T47D (cell line): ENCODE measurements at regions not wholly inside any gene's neighbourhood (a gene's known extent, or its start where the extent isn't known, plus 50 kb on each side); places are given as distances from the start of the nearest gene placed in this dataset.
"Not testable (repeated sequence)": the region's sequence is repeated elsewhere in the genome, so short reads cannot be mapped to it uniquely, and the experiment has no call there.

Source experiments
- DNase-seq, 2 experiments: peaks; one replicate each; pipeline versions ENCODE4 v3.0.0 to v3.0.0-alpha.2; 2011 to 2012; ENCODE audit warnings: low read depth in 1 of 2, low spot score in 1 of 2
- JUND ChIP-seq: IDR thresholded peaks from 2 replicates; pipeline ENCODE4 v1.6.1; 2012; ENCODE audit warnings: low read depth
- in situ Hi-C: cut with HindIII; loops from 2 replicates; pipeline ENCODE4 v1.10.0; 2016; ENCODE audit warnings: low sequenced_read_pairs, low pct_unique_long_range_greater_than_20kb

GRCh38 chr3:159480046-159480445 is 508.6 kb upstream of the IL12A start:
- DNase-seq, result no peak
- no peak for TF ChIP-seq JUND
- in situ Hi-C loops, result no loop called here

DNA sequence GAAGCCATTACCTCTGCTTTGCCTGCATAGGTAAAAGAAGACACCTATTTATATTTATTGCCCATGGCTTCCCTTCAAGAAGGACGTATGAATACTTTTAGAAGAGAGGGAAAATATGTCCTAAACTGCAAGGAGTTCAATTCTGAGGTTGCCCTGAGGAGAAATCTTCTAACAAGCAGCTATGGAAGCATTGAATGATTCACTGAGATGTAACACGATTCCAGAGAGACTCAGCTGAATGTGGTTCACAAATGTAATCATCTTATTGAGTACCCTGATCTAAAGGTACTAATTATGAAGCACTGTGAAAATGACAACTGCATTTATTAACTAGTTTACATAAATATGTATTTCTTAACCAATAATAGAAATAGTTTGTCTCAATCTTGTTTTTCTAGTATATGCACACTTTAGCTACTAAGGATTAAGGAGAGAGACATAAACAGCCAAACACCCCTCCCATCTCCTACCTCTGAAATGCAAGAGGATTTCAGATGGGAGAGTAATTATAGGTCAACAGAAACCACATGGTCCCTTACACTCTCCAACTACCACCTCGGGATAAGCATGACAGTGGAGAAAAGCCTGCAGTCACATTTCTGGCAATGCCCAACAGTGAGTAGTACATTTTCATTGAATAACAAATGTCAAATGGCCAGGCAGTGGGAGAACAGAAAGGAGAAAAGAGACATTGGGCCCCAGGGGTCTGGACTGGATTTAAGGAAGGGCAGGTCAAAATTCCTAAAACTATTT is 506.2 kb upstream of the IL12A start:
- TF ChIP-seq JUND, result no peak
- no peak for DNase-seq
- in situ Hi-C loops, result no loop called here

GRCh38 chr3:159482994-159483367 is 505.7 kb upstream of the IL12A start:
- in situ Hi-C loops, result no loop called here
- TF ChIP-seq JUND, result no peak

DNA sequence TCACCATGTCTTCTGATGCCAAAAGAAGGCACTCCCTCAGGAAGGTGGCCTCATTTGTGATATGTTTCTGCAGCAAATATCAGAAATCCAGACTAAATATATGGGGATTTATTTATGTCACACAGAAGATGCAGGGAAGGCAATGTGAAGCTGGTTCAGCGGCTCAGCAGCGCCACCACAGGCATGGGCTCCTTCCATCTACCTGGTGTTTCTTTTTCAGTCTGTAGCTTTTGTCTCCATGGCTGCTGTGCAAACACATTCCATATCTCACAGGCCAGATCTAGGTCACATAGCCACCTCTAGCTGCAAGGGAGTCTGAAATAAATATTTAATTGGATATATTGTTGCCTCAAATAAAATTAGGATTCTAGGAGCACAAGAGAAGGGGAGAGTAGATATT is 502.1 kb upstream of the IL12A start:
- peak in 1 of 2 experiments; percentile 51 for DNase-seq

More at GRCh38 chr3:159482994-159483367, 505.7 kb upstream of the IL12A start:
- DNase-seq, result no peak

GRCh38 chr3:159487304-159487703 is 501.3 kb upstream of the IL12A start:
- in situ Hi-C loops, result no loop called here
- no peak for DNase-seq
- TF ChIP-seq JUND, result no peak

More for the DNA sequence above, 502.1 kb upstream of the IL12A start:
- in situ Hi-C loops, result no loop called here
- TF ChIP-seq JUND, result no peak

DNA sequence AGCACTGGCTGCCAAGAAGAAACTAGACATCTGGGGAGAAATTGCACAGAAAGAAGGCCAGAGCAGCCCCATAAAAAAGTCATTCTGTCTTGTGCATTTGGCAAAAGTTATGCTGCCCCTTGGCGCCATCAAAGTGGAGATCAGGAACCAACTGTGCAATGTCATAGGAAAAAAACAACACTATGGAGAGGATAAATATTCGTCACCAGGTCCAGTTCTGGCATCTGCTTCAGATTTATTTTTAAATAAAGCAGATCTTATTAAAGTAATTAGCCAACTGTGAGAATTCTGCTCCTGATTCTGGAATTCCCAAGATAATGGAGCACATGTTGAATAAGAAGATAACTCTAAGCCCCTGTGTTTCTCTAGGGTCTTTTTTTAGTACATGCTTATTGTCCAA is 500.0 kb upstream of the IL12A start:
- TF ChIP-seq JUND, result no peak
- in situ Hi-C loops, result no loop called here
- DNase-seq, result no peak

GRCh38 chr3:159497361-159497760 is 491.3 kb upstream of the IL12A start:
- no peak for DNase-seq
- TF ChIP-seq JUND, result no peak
- in situ Hi-C loops, result no loop called here

- no peak for DNase-seq
- no peak for TF ChIP-seq JUND
- in situ Hi-C loops, result no loop called here
Measured at GRCh38 chr3:159499031-159499793, 489.4 kb upstream of the IL12A start.

DNA sequence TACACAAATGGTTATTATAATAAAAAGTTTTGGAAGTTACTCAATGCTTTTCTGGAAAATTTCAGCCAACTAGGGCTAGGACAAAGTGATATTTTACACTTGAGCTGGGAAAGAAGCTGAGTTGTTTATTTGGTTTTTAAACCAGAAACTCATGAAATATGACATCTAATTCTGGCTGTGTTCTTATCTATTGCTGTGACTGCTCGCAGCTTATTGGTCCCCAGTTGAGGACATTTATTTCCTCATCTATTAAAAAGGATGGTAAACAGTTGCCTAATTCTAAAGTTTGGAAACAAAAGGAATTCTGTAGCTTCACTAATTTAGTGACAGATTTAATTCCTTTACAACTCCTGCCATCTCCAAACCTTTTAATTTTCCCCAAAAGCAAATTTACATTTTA is 487.6 kb upstream of the IL12A start:
- no peak for TF ChIP-seq JUND
- in situ Hi-C loops, result no loop called here
- no peak for DNase-seq

DNA sequence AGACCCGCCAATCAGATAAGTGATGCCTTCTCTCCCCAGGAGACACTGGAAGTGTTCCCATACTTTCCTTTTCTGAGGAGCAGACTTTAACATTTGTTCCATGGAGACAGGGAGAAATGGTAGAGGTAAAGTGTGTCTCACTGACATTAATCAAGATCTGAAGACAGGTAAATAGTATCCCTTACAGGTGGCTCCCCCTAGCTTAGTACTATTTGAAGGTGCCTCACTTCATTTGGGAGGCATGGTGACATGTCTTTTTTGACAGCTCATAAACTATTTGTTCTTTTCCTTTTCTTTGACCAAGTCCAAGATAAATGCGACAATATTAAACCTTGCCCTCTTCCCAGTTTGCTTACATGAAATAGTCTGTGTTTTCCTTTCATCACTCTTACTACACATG is 485.6 kb upstream of the IL12A start:
- in situ Hi-C loops, result no loop called here
- no peak for DNase-seq
- TF ChIP-seq JUND, result no peak

DNA sequence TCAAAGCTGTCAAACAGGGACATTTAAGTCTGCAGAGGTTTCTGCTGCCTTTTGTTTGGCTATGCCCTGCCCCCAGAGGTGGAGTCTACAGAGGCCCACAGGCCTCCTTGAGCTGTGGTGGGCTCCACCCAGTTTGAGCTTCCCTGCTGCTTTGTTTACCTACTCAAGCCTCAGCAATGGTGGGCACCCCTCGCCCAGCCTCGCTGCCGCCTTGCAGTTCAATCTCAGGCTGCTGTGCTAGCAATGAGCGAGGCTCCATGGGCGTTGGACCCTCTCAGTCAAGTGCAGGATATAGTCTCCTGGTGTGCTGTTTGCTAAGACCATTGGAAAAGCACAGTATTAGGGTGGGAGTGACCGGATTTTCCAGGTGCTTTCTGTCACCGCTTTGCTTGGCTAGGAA is 477.6 kb upstream of the IL12A start:
- in situ Hi-C loops, DNase-seq: not testable (repeated sequence)

GRCh38 chr3:159513444-159513843 is 475.2 kb upstream of the IL12A start:
- no peak for DNase-seq
- in situ Hi-C loops, result no loop called here
- no peak for TF ChIP-seq JUND

DNA sequence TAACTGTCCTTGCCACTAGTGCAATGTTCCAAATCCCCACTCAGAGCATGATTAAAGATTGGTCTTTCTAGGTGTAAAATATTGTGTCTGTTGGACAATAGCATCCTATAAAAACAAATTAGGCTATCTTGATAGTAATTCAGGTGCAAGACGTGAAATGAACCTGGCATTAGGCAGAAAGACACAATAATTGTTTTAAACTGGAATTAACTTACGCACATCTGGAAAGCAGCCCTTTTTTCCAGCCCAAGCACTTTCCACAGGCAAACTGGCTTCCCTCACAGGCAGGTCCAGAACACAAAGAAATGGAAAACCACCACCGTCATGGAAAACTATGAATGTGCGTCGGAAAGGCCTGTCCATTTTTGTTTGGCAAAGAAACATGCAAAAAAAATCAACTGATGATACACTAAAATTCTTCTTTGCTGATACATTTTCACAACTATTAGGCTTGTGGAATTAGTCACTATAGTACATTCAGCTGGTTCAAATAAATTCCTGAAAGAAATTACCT is 474.7 kb upstream of the IL12A start:
- TF ChIP-seq JUND, result no peak
- in situ Hi-C loops, result no loop called here
- no peak for DNase-seq

DNA sequence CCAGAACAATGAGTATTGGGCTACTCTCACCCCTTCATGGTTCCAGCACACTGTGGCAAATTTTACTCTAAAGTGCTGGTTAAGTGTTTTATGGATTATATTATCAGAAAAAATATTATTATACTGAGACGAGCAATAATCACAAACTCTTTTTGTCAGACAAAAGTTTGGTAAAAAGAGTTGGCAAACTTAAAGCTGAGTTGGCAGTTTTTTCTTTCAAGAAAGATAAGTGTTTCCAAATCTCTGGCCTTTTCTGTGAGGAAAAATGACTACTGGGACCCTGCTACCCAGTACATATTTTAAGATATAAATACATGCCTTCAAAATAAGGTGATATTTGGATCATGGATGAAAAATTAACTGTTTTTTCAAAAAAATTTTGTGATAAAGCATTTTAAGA is 471.5 kb upstream of the IL12A start:
- no peak for DNase-seq
- in situ Hi-C loops, result no loop called here
- no peak for TF ChIP-seq JUND
